ENCODE measurements at regions not wholly inside any gene's neighbourhood (a gene's known extent, or its start where the extent isn't known, plus 50 kb on each side); places are given as distances from the start of the nearest gene placed in this dataset. TPM values are rescaled to one million over a fixed set of nuclear protein-coding genes. Genes with fewer than 3 reads are reported as not detected.

GRCh38 chr20:61189534-61189933 is 62.5 kb upstream of the CDH4 start:
- no peak for DNase-seq
- no peaks in the 10 kb centered on the region for H3K9me3 ChIP-seq
- peaks cover 8% of the 10 kb centered on the region for H3K4me1 ChIP-seq
- no peak overlapping the region for H3K4me3 ChIP-seq
- H3K27ac ChIP-seq, result no peak overlapping the region
- no peaks in the 10 kb centered on the region for H3K36me3 ChIP-seq
- TF ChIP-seq CTCF (IDR thresholded peaks at IDR 0.05), result no peak
- peaks cover 4% of the 10 kb centered on the region for H3K27me3 ChIP-seq (ENCODE audit: low read depth)
- no peak for ATAC-seq
- intact Hi-C loops (cut with DNase I), result no loop called here

- intact Hi-C loops (cut with DNase I), result no loop called here
Measured at GRCh38 chr20:61191096-61191495, 61.0 kb upstream of the CDH4 start.

GRCh38 chr20:61192337-61192950 is 59.6 kb upstream of the CDH4 start:
- Histone ChIP-seq H3K27me3 (ENCODE audit: low read depth) (peaks cover 15% of the 10 kb centered on the region), H3K36me3 (no peaks in the 10 kb centered on the region), H3K27ac (no peak overlapping the region), H3K4me1 (no peaks in the 10 kb centered on the region), H3K9me3 (no peaks in the 10 kb centered on the region), H3K4me3 (no peak overlapping the region)
- intact Hi-C loops (cut with DNase I), result no loop called here
- no peak for ATAC-seq
- TF ChIP-seq CTCF (IDR thresholded peaks at IDR 0.05), result no peak
- DNase-seq, result no peak

More at GRCh38 chr20:61191096-61191495, 61.0 kb upstream of the CDH4 start:
- ATAC-seq, result no peak
- DNase-seq, result no peak
- Histone ChIP-seq H3K9me3 (no peaks in the 10 kb centered on the region), H3K4me3 (no peak overlapping the region), H3K4me1 (peaks cover 8% of the 10 kb centered on the region), H3K36me3 (no peaks in the 10 kb centered on the region), H3K27ac (no peak overlapping the region), H3K27me3 (ENCODE audit: low read depth) (peaks cover 8% of the 10 kb centered on the region)
- TF ChIP-seq CTCF (IDR thresholded peaks at IDR 0.05), result no peak

- no peak overlapping the region for H3K27ac ChIP-seq
- H3K36me3 ChIP-seq, result no peaks in the 10 kb centered on the region
- H3K4me3 ChIP-seq, result no peak overlapping the region
- H3K9me3 ChIP-seq, result no peaks in the 10 kb centered on the region
- intact Hi-C loops (cut with DNase I), result no loop called here
- ATAC-seq (no peak), DNase-seq (no peak)
- peaks cover 21% of the 10 kb centered on the region for H3K27me3 ChIP-seq (ENCODE audit: low read depth)
- no peak for TF ChIP-seq CTCF (IDR thresholded peaks at IDR 0.05)
- H3K4me1 ChIP-seq, result no peaks in the 10 kb centered on the region
Measured at GRCh38 chr20:61193164-61193563, 58.9 kb upstream of the CDH4 start.

Small RNA genes lying in the stretch of these regions (microRNA-seq; reads per million reads assigned to microRNA genes)
- gene MIR4533 (ENCODE audit: borderline number of aligned reads) (not detected), gene MIR548AG2 (ENCODE audit: borderline number of aligned reads) (not detected), gene MIR646 (ENCODE audit: borderline number of aligned reads) (not detected)
